OCI-LY3 (cell line): ENCODE measurements at regions not wholly inside any gene's neighbourhood (a gene's known extent, or its start where the extent isn't known, plus 50 kb on each side); places are given as distances from the start of the nearest gene placed in this dataset.

Experiments used
- H2AFZ ChIP-seq: fragments of 200-600, 300-600 bp; shearing (Covaris generic); 2 replicates; pipeline ENCODE4 v1.6.0; 2014; ENCODE audit warnings: antibody characterized with exemption, low read depth, low read length
- H3K27ac ChIP-seq: fragments of 200-600, 300-600 bp; sonication (generic); 2 replicates; pipeline ENCODE4 v1.5.1; 2014; ENCODE audit warnings: mild to moderate bottlenecking, low read length, moderate library complexity, mixed read lengths
- H3K27me3 ChIP-seq: fragments of 200-600, 300-600 bp; sonication (generic); 2 replicates; pipeline ENCODE4 v1.6.1; 2014; ENCODE audit warnings: low read depth, low read length, mixed read lengths
- H3K36me3 ChIP-seq: fragments of 200-600, 300-600 bp; sonication (generic); replicated peaks from 2 replicates; pipeline ENCODE3; 2014; ENCODE audit warnings: low read depth, low read length, mixed read lengths
- H3K4me1 ChIP-seq: fragments of 300-600, 200-600 bp; sonication (generic); 2 replicates; pipeline ENCODE4 v1.6.1; 2014; ENCODE audit warnings: low read length, mixed read lengths
- H3K4me2 ChIP-seq: fragments of 200-600, 300-600 bp; sonication (generic); 2 replicates; pipeline ENCODE4 v1.6.1; 2014; ENCODE audit warnings: low read length, mixed read lengths
- H3K4me3 ChIP-seq: fragments of 300-600, 200-600 bp; sonication (generic); 2 replicates; pipeline ENCODE4 v1.5.1; 2014; ENCODE audit warnings: antibody characterized with exemption, mild to moderate bottlenecking, low read length, moderate library complexity
- H3K79me2 ChIP-seq: fragments of 300-600, 200-600 bp; shearing (Covaris generic); 2 replicates; pipeline ENCODE4 v1.6.1; 2014; ENCODE audit warnings: mild to moderate bottlenecking, low read length, mixed read lengths
- H3K9ac ChIP-seq: fragments of 300-600, 200-600 bp; shearing (Covaris generic); 2 replicates; pipeline ENCODE4 v1.6.0; 2014; ENCODE audit warnings: mild to moderate bottlenecking, low read length, moderate library complexity
- H3K9me3 ChIP-seq: fragments of 200-600, 300-600 bp; shearing (Covaris generic); 2 replicates; pipeline ENCODE4 v1.6.1; 2014; ENCODE audit warnings: low read length, mixed read lengths; ENCODE audit not compliant: insufficient read depth
- H4K20me1 ChIP-seq: fragments of 200-600, 300-600 bp; sonication (generic); 2 replicates; pipeline ENCODE4 v1.6.1; 2016; ENCODE audit warnings: low read length, mixed read lengths; ENCODE audit not compliant: insufficient read depth
- EZH2phosphoT487 ChIP-seq: fragments of 200-600 bp; shearing (Covaris generic); IDR thresholded peaks from 2 replicates; pipeline ENCODE4 v1.6.1; 2018; ENCODE audit warnings: antibody characterized with exemption, mixed run types, low read depth
- TF ChIP-seq, protein P1 (sequence below): fragments of 200-600, 300-600 bp; sonication (generic); IDR thresholded peaks from 2 replicates; pipeline ENCODE4 v1.5.1; 2014; ENCODE audit warnings: antibody characterized with exemption, low read length, low read depth

DNA sequence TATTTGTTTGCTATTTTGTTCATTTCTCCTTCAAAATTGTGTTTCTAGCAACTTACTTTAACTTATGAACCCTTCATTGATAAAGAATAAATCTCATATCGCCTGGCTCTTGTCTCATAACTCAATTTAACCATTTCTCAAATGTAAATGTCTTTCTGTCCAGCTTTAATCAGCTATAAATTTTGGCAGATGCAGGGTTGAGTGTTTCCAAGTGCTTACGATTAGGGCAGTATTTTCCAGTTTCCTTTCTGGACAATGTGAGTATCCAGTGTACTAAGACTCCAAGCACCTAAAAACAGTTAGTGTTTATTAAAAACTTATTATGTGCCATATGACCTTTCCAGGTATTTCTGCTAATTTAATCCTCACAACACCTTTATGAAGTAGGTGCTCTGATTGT, 218.6 kb upstream of the GK2 start:
- Histone ChIP-seq H3K9me3 (no peaks in the 10 kb centered on the region), H2AFZ (0 out of 2 replicates have a peak overlapping the region, but pooled peaks have one; percentile 13), H3K4me2 (no peak overlapping the region), H3K9ac (no peak overlapping the region), H3K36me3 (no peaks in the 10 kb centered on the region), H3K79me2 (no peaks in the 10 kb centered on the region), H3K27me3 (no peaks in the 10 kb centered on the region), H3K27ac (no peak overlapping the region), H4K20me1 (no peaks in the 10 kb centered on the region), H3K4me3 (no peak overlapping the region), H3K4me1 (peaks cover 9% of the 10 kb centered on the region; the same call in 1 of the 2 replicates)
- no peak for TF ChIP-seq EZH2phosphoT487

DNA sequence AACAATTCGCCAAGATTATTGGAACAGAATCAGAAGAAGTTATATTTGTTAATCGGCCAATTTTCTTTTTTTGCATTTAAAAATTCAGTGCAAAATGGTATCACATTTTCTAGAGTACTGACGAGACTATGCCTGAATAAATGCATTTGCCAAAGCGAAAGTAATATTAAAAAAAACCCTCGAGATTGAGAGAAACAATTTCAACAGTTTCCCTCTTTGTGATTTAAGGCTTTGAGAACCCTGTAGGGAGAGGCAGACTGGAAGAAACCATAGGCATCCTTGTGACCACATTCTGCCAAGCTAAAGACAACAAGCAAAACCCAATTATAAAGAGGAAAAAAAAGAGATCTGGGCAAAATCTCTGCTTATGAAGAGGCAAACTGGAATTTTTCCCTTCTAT, 218.1 kb upstream of the GK2 start:
- H3K4me2 ChIP-seq, result peak overlapping the region; percentile 52
- H3K27ac ChIP-seq, result no peak overlapping the region
- H3K79me2 ChIP-seq, result no peaks in the 10 kb centered on the region
- peak overlapping the region; percentile 13; the same call in 1 of the 2 replicates for H2AFZ ChIP-seq
- H3K9me3 ChIP-seq, result no peaks in the 10 kb centered on the region
- H3K4me3 ChIP-seq, result peak overlapping the region; percentile 40
- H3K27me3 ChIP-seq, result no peaks in the 10 kb centered on the region
- no peak for TF ChIP-seq EZH2phosphoT487
- TF ChIP-seq, protein P1, sequence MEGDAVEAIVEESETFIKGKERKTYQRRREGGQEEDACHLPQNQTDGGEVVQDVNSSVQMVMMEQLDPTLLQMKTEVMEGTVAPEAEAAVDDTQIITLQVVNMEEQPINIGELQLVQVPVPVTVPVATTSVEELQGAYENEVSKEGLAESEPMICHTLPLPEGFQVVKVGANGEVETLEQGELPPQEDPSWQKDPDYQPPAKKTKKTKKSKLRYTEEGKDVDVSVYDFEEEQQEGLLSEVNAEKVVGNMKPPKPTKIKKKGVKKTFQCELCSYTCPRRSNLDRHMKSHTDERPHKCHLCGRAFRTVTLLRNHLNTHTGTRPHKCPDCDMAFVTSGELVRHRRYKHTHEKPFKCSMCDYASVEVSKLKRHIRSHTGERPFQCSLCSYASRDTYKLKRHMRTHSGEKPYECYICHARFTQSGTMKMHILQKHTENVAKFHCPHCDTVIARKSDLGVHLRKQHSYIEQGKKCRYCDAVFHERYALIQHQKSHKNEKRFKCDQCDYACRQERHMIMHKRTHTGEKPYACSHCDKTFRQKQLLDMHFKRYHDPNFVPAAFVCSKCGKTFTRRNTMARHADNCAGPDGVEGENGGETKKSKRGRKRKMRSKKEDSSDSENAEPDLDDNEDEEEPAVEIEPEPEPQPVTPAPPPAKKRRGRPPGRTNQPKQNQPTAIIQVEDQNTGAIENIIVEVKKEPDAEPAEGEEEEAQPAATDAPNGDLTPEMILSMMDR, result no peak
- H3K36me3 ChIP-seq, result no peaks in the 10 kb centered on the region
- H3K9ac ChIP-seq, result no peak overlapping the region
- H3K4me1 ChIP-seq, result peaks cover 14% of the 10 kb centered on the region
- no peaks in the 10 kb centered on the region for H4K20me1 ChIP-seq

- no peaks in the 10 kb centered on the region for H3K79me2 ChIP-seq
- no peak for TF ChIP-seq EZH2phosphoT487
- TF ChIP-seq, protein P1, result no peak
- no peaks in the 10 kb centered on the region for H4K20me1 ChIP-seq
- no peak overlapping the region for H3K27ac ChIP-seq
- peak overlapping the region; percentile 52 for H3K4me2 ChIP-seq
- H3K9me3 ChIP-seq, result no peaks in the 10 kb centered on the region
- H3K4me1 ChIP-seq, result peaks cover 18% of the 10 kb centered on the region
- no peaks in the 10 kb centered on the region for H3K27me3 ChIP-seq
- no peak overlapping the region for H3K9ac ChIP-seq
- H2AFZ ChIP-seq, result peak overlapping the region; percentile 13; the same call in 1 of the 2 replicates
- no peaks in the 10 kb centered on the region for H3K36me3 ChIP-seq
- H3K4me3 ChIP-seq, result no peak overlapping the region
Measured at GRCh38 chr4:79625361-79625760, 217.3 kb upstream of the GK2 start.

- TF ChIP-seq, protein P1, result no peak
- TF ChIP-seq EZH2phosphoT487, result no peak
- Histone ChIP-seq H3K27ac (no peak overlapping the region), H3K9ac (no peak overlapping the region), H3K36me3 (no peaks in the 10 kb centered on the region), H3K4me2 (no peak overlapping the region), H4K20me1 (no peaks in the 10 kb centered on the region), H2AFZ (no peak overlapping the region), H3K4me3 (no peak overlapping the region), H3K4me1 (peaks cover 18% of the 10 kb centered on the region), H3K9me3 (no peaks in the 10 kb centered on the region), H3K27me3 (no peaks in the 10 kb centered on the region), H3K79me2 (no peaks in the 10 kb centered on the region)
Measured at GRCh38 chr4:79623021-79623870, 215.2 kb upstream of the GK2 start.
